IPS DF 4.7 (cell line): ENCODE measurements at regions not wholly inside any gene's neighbourhood (a gene's known extent, or its start where the extent isn't known, plus 50 kb on each side); places are given as distances from the start of the nearest gene placed in this dataset.

Experiments
- DNase-seq: peaks from one replicate; pipeline ENCODE4 v3.0.0-alpha.2; 2013; ENCODE audit warnings: low spot score; ENCODE audit errors: extremely low read depth

- DNase-seq: no peak
These were observed 187.1 kb downstream of the MYLK4 start for GRCh38 chr6:2563635-2564034.

GRCh38 chr6:2562721-2563451 lies 187.8 kb downstream of the MYLK4 start:
- no peak for DNase-seq

GRCh38 chr6:2560917-2561698 lies 189.6 kb downstream of the MYLK4 start:
- DNase-seq: no peak

GRCh38 chr6:2560140-2560818 lies 190.4 kb downstream of the MYLK4 start:
- no peak for DNase-seq

- no peak for DNase-seq
These were observed 191.6 kb downstream of the MYLK4 start for GRCh38 chr6:2558861-2559801.

- no peak for DNase-seq
These were observed 192.5 kb downstream of the MYLK4 start for GRCh38 chr6:2558098-2558680.

GRCh38 chr6:2557181-2557720 lies 193.5 kb downstream of the MYLK4 start:
- no peak for DNase-seq

- no peak for DNase-seq
These were observed 194.0 kb downstream of the MYLK4 start for GRCh38 chr6:2556761-2557160.

- no peak for DNase-seq
These were observed 196.0 kb downstream of the MYLK4 start for GRCh38 chr6:2554651-2555260.

- DNase-seq: no peak
These were observed 198.1 kb downstream of the MYLK4 start for GRCh38 chr6:2552526-2553154.

- no peak for DNase-seq
These were observed 199.0 kb downstream of the MYLK4 start for GRCh38 chr6:2551705-2552104.

GRCh38 chr6:2550247-2550646 lies 200.5 kb downstream of the MYLK4 start:
- no peak for DNase-seq

GRCh38 chr6:2549834-2550233 lies 200.9 kb downstream of the MYLK4 start:
- DNase-seq: no peak

GRCh38 chr6:2547355-2547754 lies 203.4 kb downstream of the MYLK4 start:
- DNase-seq: no peak

- no peak for DNase-seq
These were observed 203.8 kb downstream of the MYLK4 start for GRCh38 chr6:2546901-2547300.

GRCh38 chr6:2545383-2546038 lies 205.2 kb downstream of the MYLK4 start:
- no peak for DNase-seq

GRCh38 chr6:2543321-2543720 lies 207.4 kb downstream of the MYLK4 start:
- no peak for DNase-seq

GRCh38 chr6:2542858-2543218 lies 207.9 kb downstream of the MYLK4 start:
- DNase-seq: no peak
